GM10266 (cell line): ENCODE measurements at regions not wholly inside any gene's neighbourhood (a gene's known extent, or its start where the extent isn't known, plus 50 kb on each side); places are given as distances from the start of the nearest gene placed in this dataset.

ENCODE experiments used
- DNase-seq: peaks from one replicate; pipeline ENCODE4 v3.0.0; 2012; ENCODE audit errors: extremely low spot score
- TF ChIP-seq, protein P1 (sequence below): IDR thresholded peaks from 2 replicates; pipeline ENCODE4 v1.5.1; 2012; ENCODE audit warnings: mild to moderate bottlenecking, low read depth; ENCODE audit not compliant: control insufficient read depth, insufficient read depth; ENCODE audit errors: missing control alignments

DNA sequence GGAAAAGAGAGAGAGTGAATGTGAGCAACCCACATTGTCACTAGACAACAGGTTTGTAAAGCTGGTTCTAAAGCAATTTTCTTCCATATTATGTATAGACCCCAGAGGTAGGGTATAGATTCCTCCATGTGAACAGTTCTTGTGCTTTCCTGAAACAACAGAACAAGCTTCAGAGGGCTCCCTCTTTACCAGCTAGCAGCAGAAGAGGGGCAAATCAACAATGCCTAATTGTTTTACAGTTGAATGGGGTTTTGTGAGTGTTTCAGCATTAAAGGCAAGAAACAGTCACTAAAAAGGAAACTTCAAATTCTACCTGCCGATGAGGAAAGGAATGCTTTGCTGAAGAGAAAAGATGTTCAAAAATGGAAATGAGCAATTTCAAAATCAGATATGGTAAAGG, 341.2 kb upstream of the KITLG start:
- TF ChIP-seq, protein P1, sequence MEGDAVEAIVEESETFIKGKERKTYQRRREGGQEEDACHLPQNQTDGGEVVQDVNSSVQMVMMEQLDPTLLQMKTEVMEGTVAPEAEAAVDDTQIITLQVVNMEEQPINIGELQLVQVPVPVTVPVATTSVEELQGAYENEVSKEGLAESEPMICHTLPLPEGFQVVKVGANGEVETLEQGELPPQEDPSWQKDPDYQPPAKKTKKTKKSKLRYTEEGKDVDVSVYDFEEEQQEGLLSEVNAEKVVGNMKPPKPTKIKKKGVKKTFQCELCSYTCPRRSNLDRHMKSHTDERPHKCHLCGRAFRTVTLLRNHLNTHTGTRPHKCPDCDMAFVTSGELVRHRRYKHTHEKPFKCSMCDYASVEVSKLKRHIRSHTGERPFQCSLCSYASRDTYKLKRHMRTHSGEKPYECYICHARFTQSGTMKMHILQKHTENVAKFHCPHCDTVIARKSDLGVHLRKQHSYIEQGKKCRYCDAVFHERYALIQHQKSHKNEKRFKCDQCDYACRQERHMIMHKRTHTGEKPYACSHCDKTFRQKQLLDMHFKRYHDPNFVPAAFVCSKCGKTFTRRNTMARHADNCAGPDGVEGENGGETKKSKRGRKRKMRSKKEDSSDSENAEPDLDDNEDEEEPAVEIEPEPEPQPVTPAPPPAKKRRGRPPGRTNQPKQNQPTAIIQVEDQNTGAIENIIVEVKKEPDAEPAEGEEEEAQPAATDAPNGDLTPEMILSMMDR = no peak
- DNase-seq = no peak

DNA sequence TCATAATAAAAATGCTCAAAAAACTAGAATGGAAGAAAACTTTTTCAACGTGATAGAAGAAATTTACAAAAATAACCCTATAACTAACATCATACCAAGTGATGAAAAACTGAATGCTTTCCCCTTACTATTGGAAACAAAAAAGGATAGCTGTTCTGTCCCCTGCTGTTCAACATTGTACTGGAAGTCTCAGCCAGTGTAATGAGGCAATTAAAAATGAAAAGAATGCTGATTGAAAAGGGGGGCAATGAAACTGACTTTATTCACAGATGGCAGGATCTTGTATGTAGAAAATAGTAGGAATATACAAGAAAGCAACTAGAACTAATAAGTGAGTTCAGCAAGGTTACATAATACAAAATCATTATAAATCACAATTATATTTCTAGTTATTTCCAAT, 337.9 kb upstream of the KITLG start:
- DNase-seq = no peak
- TF ChIP-seq, protein P1 = no peak

DNA sequence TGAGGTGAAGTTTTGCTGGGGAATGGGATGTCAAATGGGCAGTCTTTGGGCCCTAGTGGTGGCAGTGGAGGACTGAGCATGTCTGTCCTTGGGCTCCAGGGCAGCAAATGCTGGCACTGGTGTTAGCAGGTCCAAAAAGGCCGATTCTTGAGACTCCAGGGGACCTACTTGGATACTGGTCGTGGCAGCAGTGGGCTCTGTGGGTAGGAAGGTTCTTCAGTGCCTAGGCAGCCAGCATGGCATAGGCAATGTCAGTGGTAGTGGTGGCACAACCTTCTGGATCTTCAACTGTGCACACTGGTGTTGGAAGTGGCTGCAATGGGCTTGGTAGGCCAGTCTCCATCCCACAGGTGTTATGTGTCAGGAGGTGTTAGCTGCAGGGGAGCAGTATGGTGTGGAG, 334.7 kb upstream of the KITLG start:
- TF ChIP-seq, protein P1 = no peak
- DNase-seq = no peak

DNA sequence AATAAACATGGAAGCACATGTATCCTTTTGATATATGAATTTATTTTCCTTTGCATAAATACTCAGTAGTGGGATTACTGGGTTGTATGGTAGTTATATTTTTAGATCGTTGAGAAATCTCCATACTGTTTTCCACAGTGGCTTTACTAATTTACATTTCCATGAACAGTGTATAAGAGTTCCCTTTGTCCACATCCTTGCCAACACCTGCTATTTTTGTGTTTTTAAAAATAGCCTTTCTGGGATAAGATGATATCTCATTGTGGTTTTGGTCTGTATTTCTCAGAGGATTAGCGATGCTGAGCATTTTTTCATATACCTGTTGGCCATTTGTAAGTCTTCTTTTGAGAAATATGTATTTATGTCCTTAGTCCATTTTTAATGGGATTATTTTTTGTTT, 329.2 kb upstream of the KITLG start:
- TF ChIP-seq, protein P1 = no peak
- DNase-seq = no peak

DNA sequence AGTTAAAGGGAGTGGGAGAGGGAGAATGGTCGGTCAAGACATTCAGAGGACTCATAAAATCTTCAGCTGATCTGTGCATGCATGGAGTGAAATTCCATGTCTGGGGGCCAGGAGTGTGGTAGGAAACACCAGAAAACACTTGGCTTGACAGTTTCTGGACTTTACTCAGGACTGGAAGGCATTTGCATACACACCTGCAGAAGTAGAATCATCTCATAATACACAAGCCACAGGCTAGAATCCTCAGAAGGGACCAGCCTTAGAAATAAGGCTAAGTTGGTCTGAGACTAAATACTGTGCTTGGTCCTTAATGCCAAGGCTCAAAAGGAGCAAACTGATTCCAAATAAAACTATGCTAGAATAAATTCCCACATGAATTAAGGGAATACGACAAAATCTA, 328.1 kb upstream of the KITLG start:
- no peak for DNase-seq
- TF ChIP-seq, protein P1 = no peak

DNA sequence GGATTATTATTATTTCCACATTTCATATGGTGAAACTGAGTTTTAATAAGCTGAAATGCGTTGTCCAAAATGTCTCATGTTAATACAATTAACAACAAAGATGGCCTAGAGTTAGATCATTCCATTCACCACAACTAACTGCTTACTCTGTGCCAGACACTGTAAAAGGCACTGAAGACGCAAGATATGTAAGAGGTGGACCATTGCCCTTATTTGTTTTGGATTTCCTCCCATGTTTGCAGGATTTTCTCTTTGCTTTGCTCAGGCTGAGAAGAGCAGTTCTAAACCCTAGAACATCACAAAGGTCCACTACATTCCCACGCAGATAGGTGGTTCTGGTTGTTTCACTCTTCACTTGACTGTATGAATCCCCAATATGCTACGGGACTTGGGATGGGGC, 324.4 kb upstream of the KITLG start:
- no peak for DNase-seq

DNA sequence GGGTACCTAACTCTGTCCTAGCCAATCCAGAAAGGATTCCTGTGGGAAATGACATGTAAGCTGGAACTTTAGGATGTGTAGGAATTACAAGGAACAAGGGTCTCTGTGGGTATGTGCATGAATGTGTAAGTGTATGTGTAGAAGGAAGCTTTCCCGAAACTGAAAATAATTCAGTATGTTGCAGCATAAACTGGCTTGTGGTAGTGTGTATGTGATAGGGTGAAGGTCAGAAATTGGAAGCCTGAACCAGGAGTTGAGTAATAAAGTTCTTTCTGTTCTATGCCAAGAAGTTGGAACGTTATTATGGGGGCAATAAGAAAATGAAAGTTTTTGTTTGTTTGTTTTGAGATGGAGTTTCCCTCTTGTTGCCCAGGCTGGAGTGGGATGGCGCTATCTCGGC, 323.1 kb upstream of the KITLG start:
- TF ChIP-seq, protein P1 = no peak
- no peak for DNase-seq

More for the DNA sequence above, 324.4 kb upstream of the KITLG start:
- TF ChIP-seq, protein P1 = no peak
